ENCODE measurements at regions not wholly inside any gene's neighbourhood (a gene's known extent, or its start where the extent isn't known, plus 50 kb on each side); places are given as distances from the start of the nearest gene placed in this dataset.
A peak's percentile ranks its signal among the peaks of the same experiment; 100 is the strongest.

DNA sequence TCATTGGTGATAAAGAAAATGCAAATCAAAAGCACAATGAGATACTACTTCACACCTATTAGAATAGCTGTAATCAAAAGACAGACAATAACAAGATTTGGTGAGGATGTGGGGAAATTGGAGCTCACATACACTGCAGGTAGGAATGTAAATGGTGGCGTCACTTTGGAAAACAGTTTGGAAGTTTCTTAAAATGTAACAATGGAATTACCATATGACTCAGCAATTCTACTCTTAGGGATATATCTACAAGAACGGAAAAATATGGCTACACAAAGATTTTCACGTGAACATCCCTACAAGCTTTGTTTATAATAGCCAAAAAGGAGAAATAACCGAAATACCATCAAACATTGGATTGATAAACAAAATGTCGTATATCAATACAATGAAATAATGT, 270.4 kb downstream of the DOK5 start:
- in situ Hi-C loops (cut with MboI) = no loop called here
- H3K9ac ChIP-seq (ENCODE audit: control insufficient read depth, insufficient read depth, low read length) = no peak overlapping the region
- ChIA-PET CTCF (no interaction called here), POLR2A (no interaction called here), RAD21 (ENCODE audit: unreplicated experiment) (no interaction called here), SMC1A (ENCODE audit: uncharacterized antibody, unreplicated experiment) (interaction anchor here (0.7 kb wide), 1 partner anchor 28 kb away, joined by 3 read pairs; no protein-coding TSS in a partner anchor)
- no peak overlapping the region for H2AFZ ChIP-seq (ENCODE audit: control insufficient read depth, low read depth, low read length)
- no TSS peak for BruUV-seq (replicated peaks)
- H3K79me2 ChIP-seq (ENCODE audit: control insufficient read depth, insufficient read depth, low read length) = no peaks in the 10 kb centered on the region
- no peak for FAIRE-seq
- DNase-seq (ENCODE audit: low read depth, low spot score) = no peak
- ATAC-seq = no peak
- H3K9me3 ChIP-seq (replicated peaks; ENCODE audit: control insufficient read depth, insufficient read depth, low read length) = no peaks in the 10 kb centered on the region
- H3K4me3 ChIP-seq = no peak overlapping the region
- H3K4me2 ChIP-seq (ENCODE audit: control insufficient read depth, insufficient read depth) = no peak overlapping the region
- TF ChIP-seq ETV6 (conservative IDR thresholded peaks at IDR 0.05 in 1 of 2, IDR thresholded peaks at IDR 0.05 in 1 of 2; ENCODE audit: borderline replicate concordance in 1 of 2, low read depth in 1 of 2) (peak in 1 of 2 experiments; percentile 75; a peak in 2 of 4 replicates), FOXM1 (IDR thresholded peaks at IDR 0.05; ENCODE audit: low read depth, low read length) (no peak)
- H3K4me1 ChIP-seq (ENCODE audit: control insufficient read depth, insufficient read depth, low read length) = no peaks in the 10 kb centered on the region
- no peaks in the 10 kb centered on the region for H3K36me3 ChIP-seq (ENCODE audit: control insufficient read depth in 2 of 2, insufficient read depth in 2 of 2, low read length in 1 of 2)
- no peaks in the 10 kb centered on the region for H3K27me3 ChIP-seq (replicated peaks in 1 of 2; ENCODE audit: control insufficient read depth in 2 of 2, insufficient read depth in 2 of 2, low read length in 1 of 2)
- no peaks in the 10 kb centered on the region for H4K20me1 ChIP-seq (ENCODE audit: control insufficient read depth, insufficient read depth)
- no peak overlapping the region for H3K27ac ChIP-seq (ENCODE audit: control insufficient read depth, insufficient read depth)
- WGBS (ENCODE audit: insufficient coverage, insufficient replicate concordance, low lambda C conversion rate, missing lambda C conversion rate) = 45% methylated on average over 5 of the region's 5 CpGs
- intact Hi-C loops (cut with micrococcal nuclease; ENCODE audit: unreplicated experiment) = no loop called here

DNA sequence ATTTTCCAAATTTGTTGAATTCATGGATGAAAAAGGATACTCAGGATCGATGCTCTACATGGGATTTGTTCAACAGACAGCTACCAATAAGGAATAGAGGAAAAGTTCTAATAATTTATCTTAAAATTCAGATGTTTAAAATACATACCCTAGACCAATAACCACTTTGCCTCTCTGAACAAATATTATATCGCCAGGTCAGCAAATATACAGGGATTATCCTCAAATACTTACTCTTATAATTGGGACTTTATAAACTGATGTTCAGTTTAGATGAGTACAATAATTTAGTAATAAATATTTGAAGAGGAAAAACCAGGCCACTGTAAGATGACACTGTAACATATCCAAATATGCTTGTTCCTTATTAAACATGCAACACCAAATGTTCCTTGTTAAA, 268.7 kb downstream of the DOK5 start:
- TF ChIP-seq RB1 (IDR thresholded peaks at IDR 0.05; ENCODE audit: borderline replicate concordance) (no peak), ETV6 (conservative IDR thresholded peaks at IDR 0.05 in 1 of 2, IDR thresholded peaks at IDR 0.05 in 1 of 2; ENCODE audit: borderline replicate concordance in 1 of 2, low read depth in 1 of 2) (0 out of 4 replicates have a peak, but pooled peaks of 1 of the 2 experiments have one; percentile 35)
- H3K36me3 ChIP-seq (ENCODE audit: control insufficient read depth in 2 of 2, insufficient read depth in 2 of 2, low read length in 1 of 2) = no peaks in the 10 kb centered on the region
- H3K79me2 ChIP-seq (ENCODE audit: control insufficient read depth, insufficient read depth, low read length) = no peaks in the 10 kb centered on the region
- ATAC-seq (no peak), FAIRE-seq (no peak), DNase-seq (ENCODE audit: low read depth, low spot score) (no peak)
- H3K4me3 ChIP-seq = no peak overlapping the region
- no peak overlapping the region for H3K4me2 ChIP-seq (ENCODE audit: control insufficient read depth, insufficient read depth)
- H3K9ac ChIP-seq (ENCODE audit: control insufficient read depth, insufficient read depth, low read length) = no peak overlapping the region
- ChIA-PET POLR2A (no interaction called here), RAD21 (ENCODE audit: unreplicated experiment) (no interaction called here), CTCF (no interaction called here), SMC1A (ENCODE audit: uncharacterized antibody, unreplicated experiment) (no interaction called here)
- BruUV-seq (replicated peaks) = no TSS peak
- H3K9me3 ChIP-seq (replicated peaks; ENCODE audit: control insufficient read depth, insufficient read depth, low read length) = no peaks in the 10 kb centered on the region
- H4K20me1 ChIP-seq (ENCODE audit: control insufficient read depth, insufficient read depth) = no peaks in the 10 kb centered on the region
- no peaks in the 10 kb centered on the region for H3K4me1 ChIP-seq (ENCODE audit: control insufficient read depth, insufficient read depth, low read length)
- intact Hi-C loops (cut with micrococcal nuclease; ENCODE audit: unreplicated experiment) (no loop called here), in situ Hi-C loops (cut with MboI) (no loop called here)
- H3K27me3 ChIP-seq (replicated peaks in 1 of 2; ENCODE audit: control insufficient read depth in 2 of 2, insufficient read depth in 2 of 2, low read length in 1 of 2) = no peaks in the 10 kb centered on the region
- 19% methylated on average over 2 of the region's 2 CpGs for whole genome bisulfite sequencing (ENCODE audit: insufficient coverage, insufficient replicate concordance, low lambda C conversion rate, missing lambda C conversion rate)
- no peak overlapping the region for H3K27ac ChIP-seq (ENCODE audit: control insufficient read depth, insufficient read depth)
- no peak overlapping the region for H2AFZ ChIP-seq (ENCODE audit: control insufficient read depth, low read depth, low read length)

All from GM12878 (cell line).